ENCODE measurements at regions not wholly inside any gene's neighbourhood (a gene's known extent, or its start where the extent isn't known, plus 50 kb on each side); places are given as distances from the start of the nearest gene placed in this dataset.
"Not testable (repeated sequence)": the region's sequence is repeated elsewhere in the genome, so short reads cannot be mapped to it uniquely, and the experiment has no call there.

- TF ChIP-seq REST (IDR thresholded peaks at IDR 0.05) (no peak), ATF3 (IDR thresholded peaks at IDR 0.05) (no peak)
Measured at GRCh38 chr6:169115632-169116031, 138.0 kb downstream of the THBS2 start (continued).

GRCh38 chr6:169114632-169115031 is 139.0 kb downstream of the THBS2 start:
- not testable (repeated sequence) for H3K36me3 ChIP-seq (ENCODE audit: control insufficient read depth in 4 of 4, insufficient read depth in 3 of 4, low read depth in 1 of 4, low read length in 3 of 4); H3K9ac ChIP-seq (ENCODE audit: low read depth in 1 of 2, low read length in 2 of 2); H3K27me3 ChIP-seq (ENCODE audit: control insufficient read depth in 4 of 4, insufficient read depth in 4 of 4, low read length in 3 of 4); H3K4me1 ChIP-seq (ENCODE audit: control insufficient read depth in 4 of 4, insufficient read depth in 4 of 4, low read length in 3 of 4); H3K27ac ChIP-seq (ENCODE audit: low read depth in 1 of 2, low read length in 2 of 2); H3K4me3 ChIP-seq (ENCODE audit: low read depth in 1 of 3, low read length in 3 of 3); DNase-seq (ENCODE audit: low spot score); H3K9me3 ChIP-seq (ENCODE audit: control insufficient read depth in 4 of 4, low read length in 3 of 4)
- 76% methylated on average over 8 of the region's 8 CpGs for WGBS

- no peak for TF ChIP-seq MAX (IDR thresholded peaks at IDR 0.05)
- no peak for TF ChIP-seq JUND (IDR thresholded peaks at IDR 0.05)
- TF ChIP-seq TAF1 (conservative IDR thresholded peaks at IDR 0.05) = no peak
- TF ChIP-seq HNF4A (conservative IDR thresholded peaks at IDR 0.05) = no peak
- no peak for TF ChIP-seq RXRA (IDR thresholded peaks at IDR 0.05)
- TF ChIP-seq YY1 (IDR thresholded peaks at IDR 0.05) = no peak
- no peak for TF ChIP-seq RAD21 (IDR thresholded peaks at IDR 0.05)
- TF ChIP-seq NR2F2 (IDR thresholded peaks at IDR 0.05) = no peak
- TF ChIP-seq ZBTB33 (IDR thresholded peaks at IDR 0.05) = no peak
- no peak for TF ChIP-seq SP1 (IDR thresholded peaks at IDR 0.05)
- TF ChIP-seq HNF4G (IDR thresholded peaks at IDR 0.05) = no peak
- no peak for TF ChIP-seq EGR1 (IDR thresholded peaks at IDR 0.05; ENCODE audit: low read depth in 2 of 2)
- TF ChIP-seq FOXA2 (IDR thresholded peaks at IDR 0.05) = no peak
- TF ChIP-seq CTCF (IDR thresholded peaks at IDR 0.05; ENCODE audit: low read depth, low read length, missing input control) = no peak
- H3K27ac ChIP-seq (ENCODE audit: low read depth in 1 of 2, low read length in 2 of 2) = no peak overlapping the region
- H3K9me3 ChIP-seq (ENCODE audit: control insufficient read depth in 4 of 4, low read length in 3 of 4) = no peaks in the 10 kb centered on the region
- WGBS = 41% methylated on average over 10 of the region's 10 CpGs
- no peaks in the 10 kb centered on the region for H3K36me3 ChIP-seq (ENCODE audit: control insufficient read depth in 4 of 4, insufficient read depth in 3 of 4, low read depth in 1 of 4, low read length in 3 of 4)
- H3K9ac ChIP-seq (ENCODE audit: low read depth in 1 of 2, low read length in 2 of 2) = no peak overlapping the region
- H3K4me1 ChIP-seq (ENCODE audit: control insufficient read depth in 4 of 4, insufficient read depth in 4 of 4, low read length in 3 of 4) = no peaks in the 10 kb centered on the region
- H3K27me3 ChIP-seq (ENCODE audit: control insufficient read depth in 4 of 4, insufficient read depth in 4 of 4, low read length in 3 of 4) = no peaks in the 10 kb centered on the region
- no peak overlapping the region for H3K4me3 ChIP-seq (ENCODE audit: low read depth in 1 of 3, low read length in 3 of 3)
- DNase-seq (ENCODE audit: low spot score) = no peak
Measured at GRCh38 chr6:169112483-169113320, 140.9 kb downstream of the THBS2 start.

Data from liver (tissue), 8 donors.